Globus pallidus (tissue), 1 donor: ENCODE measurements at regions not wholly inside any gene's neighbourhood (a gene's known extent, or its start where the extent isn't known, plus 50 kb on each side); places are given as distances from the start of the nearest gene placed in this dataset.

ENCODE experiments used
- DNase-seq: peaks from one replicate; pipeline ENCODE4 v3.0.0-alpha.2; 2015; ENCODE audit warnings: low spot score

- no peak for DNase-seq
These were observed 110.5 kb downstream of the CEBPB start for GRCh38 chr20:50301165-50301564.

GRCh38 chr20:50301712-50302111, 111.1 kb downstream of the CEBPB start:
- DNase-seq, result no peak

- DNase-seq, result no peak
These were observed 111.9 kb downstream of the CEBPB start for GRCh38 chr20:50302341-50303057.

- DNase-seq, result peak; percentile 24
These were observed 113.2 kb downstream of the CEBPB start for GRCh38 chr20:50303573-50304500.

GRCh38 chr20:50304501-50304856, 113.8 kb downstream of the CEBPB start:
- DNase-seq, result no peak

GRCh38 chr20:50304923-50305635, 114.4 kb downstream of the CEBPB start:
- DNase-seq, result no peak

- no peak for DNase-seq
These were observed 115.2 kb downstream of the CEBPB start for GRCh38 chr20:50305636-50306477.

- DNase-seq, result no peak
These were observed 116.1 kb downstream of the CEBPB start for GRCh38 chr20:50306478-50307423.

GRCh38 chr20:50308166-50308512, 117.5 kb downstream of the CEBPB start:
- no peak for DNase-seq

GRCh38 chr20:50308513-50309279, 118.1 kb downstream of the CEBPB start:
- DNase-seq, result peak; percentile 69

GRCh38 chr20:50309280-50309763, 118.7 kb downstream of the CEBPB start:
- no peak for DNase-seq

- no peak for DNase-seq
These were observed 119.4 kb downstream of the CEBPB start for GRCh38 chr20:50309764-50310672.

GRCh38 chr20:50310673-50311051, 120.0 kb downstream of the CEBPB start:
- no peak for DNase-seq

- DNase-seq, result no peak
These were observed 120.8 kb downstream of the CEBPB start for GRCh38 chr20:50311308-50312001.

GRCh38 chr20:50312002-50312681, 121.5 kb downstream of the CEBPB start:
- no peak for DNase-seq

GRCh38 chr20:50312682-50313521, 122.3 kb downstream of the CEBPB start:
- DNase-seq, result no peak

- no peak for DNase-seq
These were observed 122.8 kb downstream of the CEBPB start for GRCh38 chr20:50313522-50313820.
